HG03469 (cell line): ENCODE measurements at regions not wholly inside any gene's neighbourhood (a gene's known extent, or its start where the extent isn't known, plus 50 kb on each side); places are given as distances from the start of the nearest gene placed in this dataset.
"Not testable (repeated sequence)": the region's sequence is repeated elsewhere in the genome, so short reads cannot be mapped to it uniquely, and the experiment has no call there.

ENCODE experiments used
- ATAC-seq: cut with Tn5 transposase; IDR thresholded peaks from one replicate; pipeline ENCODE4 v1.9.1; 2021; ENCODE audit warnings: mild to moderate bottlenecking, moderate library complexity, moderate number of reproducible peaks; ENCODE audit not compliant: unreplicated experiment

DNA sequence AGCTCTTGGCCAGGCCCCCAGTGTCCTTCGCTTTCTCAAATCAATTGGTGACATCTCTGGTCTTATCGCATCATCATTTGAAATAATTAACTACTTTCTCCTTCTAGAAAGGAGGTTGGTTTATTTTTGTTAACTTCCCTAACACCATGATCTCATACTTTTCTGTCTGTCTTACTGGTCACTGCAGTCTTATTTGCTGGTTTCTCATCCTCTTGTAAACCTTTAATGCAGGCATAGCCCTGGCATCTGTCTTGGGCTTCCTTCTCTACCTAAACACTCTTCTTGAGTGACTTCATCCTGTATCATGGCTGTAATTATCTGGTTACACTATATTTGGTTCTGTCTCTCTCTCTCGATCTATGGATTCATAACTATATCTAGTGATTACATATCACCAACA is 152.8 kb downstream of the CYSLTR2 start:
- ATAC-seq, result no peak

DNA sequence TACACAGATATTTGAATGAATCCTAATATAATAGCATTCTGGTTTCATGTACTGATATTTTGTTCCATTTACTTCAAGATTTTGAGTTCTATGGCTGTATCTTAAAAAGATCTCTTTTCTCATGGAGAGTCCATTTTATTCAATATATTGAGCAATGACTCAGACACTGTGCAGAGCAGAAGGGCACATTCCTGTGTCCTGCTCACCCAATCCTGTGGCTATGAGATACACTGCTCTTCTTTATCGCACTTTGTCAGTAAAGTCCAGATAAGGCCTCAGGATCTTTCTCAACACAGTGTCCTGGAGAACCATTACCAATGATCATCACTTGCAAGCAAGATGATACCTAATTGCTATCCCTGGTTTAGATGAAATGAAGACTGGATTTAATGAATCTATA is 155.0 kb downstream of the CYSLTR2 start:
- no peak for ATAC-seq

DNA sequence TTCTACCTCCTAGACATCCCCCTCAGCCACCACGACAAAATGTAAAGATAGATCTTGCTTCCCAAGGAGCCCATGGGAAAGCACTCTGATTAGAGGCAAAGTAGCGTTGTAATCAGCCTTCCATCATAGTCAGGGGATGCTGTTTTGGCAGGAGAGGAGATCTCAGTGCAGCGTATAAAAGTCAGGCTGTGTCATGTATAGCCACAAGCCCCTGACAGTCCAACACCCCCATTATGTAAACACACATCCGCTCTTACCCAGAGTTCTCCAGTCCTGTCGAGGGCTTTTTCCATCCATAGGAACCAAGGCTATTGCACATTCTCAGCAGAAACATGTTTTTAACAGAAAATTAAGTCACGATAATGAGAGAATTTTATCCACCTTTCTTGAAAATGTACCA is 156.3 kb downstream of the CYSLTR2 start:
- ATAC-seq, result no peak

DNA sequence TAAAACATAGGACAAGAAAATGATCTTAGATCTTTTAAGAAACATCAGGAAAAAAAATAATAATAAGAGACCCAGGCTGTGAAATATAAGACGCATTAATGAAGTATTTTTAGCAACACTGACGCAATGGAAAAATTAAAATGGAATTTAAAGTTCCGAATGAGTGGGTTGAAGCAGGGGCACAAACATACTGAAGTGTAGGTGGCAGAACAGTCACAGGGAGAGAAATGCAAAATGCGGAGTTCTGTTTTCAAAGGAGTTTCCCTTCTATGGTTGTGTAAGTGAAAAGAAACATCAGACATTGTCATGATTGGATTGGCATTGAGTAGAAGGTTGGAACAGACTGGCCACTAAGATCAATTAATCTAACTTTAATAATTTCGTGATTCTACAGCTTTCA is 159.8 kb downstream of the CYSLTR2 start:
- ATAC-seq, result no peak

DNA sequence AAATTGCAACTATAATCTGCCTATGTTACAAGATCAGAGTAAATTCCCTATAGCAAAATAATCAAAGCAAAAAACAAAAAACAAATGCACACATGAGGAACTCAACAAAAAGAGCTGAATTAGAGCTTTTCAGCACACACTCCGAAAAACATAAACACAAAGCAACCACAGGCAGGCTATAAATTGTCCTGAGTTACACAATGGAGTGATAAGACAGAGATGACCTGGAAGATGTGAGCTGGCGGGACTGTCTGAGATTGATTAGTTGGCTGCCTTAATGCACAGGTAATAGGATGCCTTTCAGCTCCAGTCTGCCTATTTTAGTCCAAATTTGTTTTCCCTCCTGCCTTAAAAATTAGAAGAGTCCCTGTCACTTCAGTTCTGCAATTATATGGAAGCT is 159.0 kb upstream of the FNDC3A start:
- ATAC-seq, result no peak

DNA sequence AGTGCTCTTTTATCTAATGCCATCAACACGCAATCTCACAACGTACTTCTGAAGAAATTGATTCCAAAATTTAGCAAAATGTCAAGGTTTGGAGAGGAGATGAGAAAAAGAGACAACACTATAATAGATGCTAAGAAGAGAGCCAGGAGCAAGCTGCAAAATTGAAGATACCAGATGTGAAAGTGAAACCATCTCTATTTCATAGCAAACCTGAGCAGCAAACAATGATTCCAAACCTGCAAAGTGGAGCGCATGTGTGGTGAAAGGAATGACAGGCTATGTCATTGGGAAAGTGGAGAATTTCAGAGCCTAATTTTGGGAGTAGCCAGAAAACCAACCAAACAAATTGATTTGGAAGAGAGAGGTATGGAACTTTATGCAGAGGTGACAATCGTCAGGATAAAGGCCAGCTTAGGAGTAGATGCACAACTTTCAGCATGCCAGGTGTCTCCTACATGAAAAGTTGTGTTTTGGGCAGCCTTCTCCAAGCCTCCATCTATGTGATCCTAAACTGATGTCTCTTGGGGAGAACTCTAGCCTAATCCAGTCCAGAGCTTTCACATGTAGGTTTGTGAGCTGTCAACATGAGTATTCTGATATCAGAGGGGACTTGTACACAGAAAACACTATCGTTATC is 158.4 kb upstream of the FNDC3A start:
- ATAC-seq, result no peak

DNA sequence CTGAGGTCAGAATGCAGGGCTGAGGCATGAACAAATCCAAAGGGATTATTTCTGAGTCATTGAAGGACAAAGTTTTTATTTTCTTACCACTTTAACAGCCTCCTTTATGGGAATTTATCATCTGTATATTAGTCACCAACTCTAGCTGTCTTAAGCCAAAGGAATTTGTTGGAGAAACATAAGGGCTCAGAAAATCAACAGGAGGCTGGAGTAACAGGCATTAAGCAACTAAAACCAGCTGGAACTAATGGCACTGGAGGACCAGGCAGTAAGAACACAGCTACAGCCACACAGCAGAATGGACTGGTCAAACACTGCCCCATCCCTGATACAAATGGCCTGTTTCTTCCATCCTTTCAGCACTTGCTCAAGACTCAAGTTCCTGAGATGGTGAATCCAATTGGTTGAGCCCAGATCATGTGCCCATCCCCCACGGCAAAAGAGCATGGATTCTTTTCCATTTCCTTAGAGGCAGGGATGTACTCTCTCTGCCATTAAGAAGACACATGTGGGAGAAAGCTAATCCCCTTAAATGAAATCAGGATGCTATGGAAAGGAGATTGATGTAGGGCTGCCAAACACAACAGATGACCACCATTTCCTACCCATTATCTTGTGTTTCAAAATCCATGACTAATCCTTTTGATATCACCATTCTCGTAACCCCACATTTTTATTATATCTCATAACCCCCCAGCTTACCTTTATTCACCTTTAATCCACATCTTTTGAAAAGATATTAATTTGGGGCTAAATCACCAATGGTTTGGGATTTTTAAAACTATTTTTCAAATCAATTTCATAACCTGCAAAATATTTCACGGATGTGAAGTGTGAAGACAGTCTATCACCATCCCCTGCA is 157.0 kb upstream of the FNDC3A start:
- ATAC-seq, result no peak

DNA sequence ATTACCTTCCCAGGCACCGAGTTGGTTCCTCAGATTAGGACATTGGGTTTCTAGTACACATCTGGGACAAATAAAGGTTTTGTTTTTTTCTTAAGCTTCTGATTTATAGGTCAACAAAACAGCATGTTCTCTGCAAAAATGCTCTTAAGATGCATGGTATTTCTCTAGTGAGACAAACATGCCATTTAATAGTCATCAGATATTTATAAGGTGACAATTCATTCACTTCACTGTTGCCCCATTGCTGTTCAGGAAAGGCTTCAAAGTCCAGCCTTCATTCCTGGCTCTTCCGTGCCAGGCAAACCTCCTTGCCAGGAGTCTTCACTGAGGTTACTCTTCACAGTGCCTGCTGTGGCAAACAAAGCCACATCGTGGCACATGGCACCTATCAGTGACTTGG is 156.3 kb upstream of the FNDC3A start:
- ATAC-seq, result no peak

DNA sequence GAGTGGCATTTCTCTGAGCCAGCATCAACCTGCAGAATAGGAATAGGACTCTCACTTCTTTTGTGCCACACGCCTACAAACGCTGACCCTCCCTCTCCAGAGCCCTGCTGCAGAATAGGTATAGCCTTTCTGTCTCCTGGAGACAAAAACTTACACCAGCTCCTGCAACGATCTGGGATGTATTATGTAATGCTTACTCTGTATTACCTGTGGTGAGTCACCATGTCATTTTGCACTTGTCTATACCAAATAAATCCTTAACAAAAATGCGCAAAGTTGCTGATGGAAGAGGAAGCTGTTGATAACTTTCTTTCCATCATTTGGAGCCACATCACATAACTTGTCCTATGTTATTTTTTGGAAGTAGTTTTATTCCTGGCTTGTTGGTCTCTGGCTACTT is 155.8 kb upstream of the FNDC3A start:
- no peak for ATAC-seq

DNA sequence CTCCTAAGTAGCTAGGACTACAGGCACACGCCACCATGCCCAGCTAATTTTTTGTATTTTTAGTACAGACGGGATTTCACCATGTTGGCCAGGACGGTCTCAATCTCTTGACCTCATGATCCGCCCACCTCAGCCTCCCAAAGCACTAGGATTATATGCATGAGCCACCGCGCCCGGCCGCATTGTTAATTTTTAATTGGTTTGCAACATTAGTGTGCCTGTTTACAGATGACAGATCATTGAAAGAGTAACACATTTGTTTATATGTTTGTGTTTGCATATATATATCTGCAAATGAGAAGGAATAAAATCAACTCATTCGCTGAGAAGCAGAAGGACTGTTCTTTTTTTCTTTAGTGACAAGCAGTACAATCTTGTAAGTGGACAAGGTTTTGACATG is 152.2 kb upstream of the FNDC3A start:
- not testable (repeated sequence) for ATAC-seq

DNA sequence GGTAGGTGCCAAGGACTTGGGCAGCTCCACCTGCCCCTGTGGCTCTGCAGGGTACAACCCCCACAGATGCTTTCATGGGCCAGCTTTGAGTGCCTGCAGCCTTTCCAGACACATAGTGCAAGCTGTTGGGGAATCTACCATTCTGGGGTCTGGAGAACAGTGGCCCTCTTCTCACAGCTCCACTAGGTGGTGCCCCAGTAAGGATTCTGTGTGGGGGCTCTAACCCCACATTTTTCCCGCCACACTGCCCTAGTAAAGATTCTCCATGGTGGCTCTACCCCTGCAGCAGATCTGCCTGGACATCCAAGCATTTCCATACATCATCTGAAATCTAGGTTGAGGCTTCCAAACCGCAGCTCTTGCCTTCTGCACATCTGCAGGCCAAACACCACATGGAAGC is 149.7 kb upstream of the FNDC3A start:
- no peak for ATAC-seq

DNA sequence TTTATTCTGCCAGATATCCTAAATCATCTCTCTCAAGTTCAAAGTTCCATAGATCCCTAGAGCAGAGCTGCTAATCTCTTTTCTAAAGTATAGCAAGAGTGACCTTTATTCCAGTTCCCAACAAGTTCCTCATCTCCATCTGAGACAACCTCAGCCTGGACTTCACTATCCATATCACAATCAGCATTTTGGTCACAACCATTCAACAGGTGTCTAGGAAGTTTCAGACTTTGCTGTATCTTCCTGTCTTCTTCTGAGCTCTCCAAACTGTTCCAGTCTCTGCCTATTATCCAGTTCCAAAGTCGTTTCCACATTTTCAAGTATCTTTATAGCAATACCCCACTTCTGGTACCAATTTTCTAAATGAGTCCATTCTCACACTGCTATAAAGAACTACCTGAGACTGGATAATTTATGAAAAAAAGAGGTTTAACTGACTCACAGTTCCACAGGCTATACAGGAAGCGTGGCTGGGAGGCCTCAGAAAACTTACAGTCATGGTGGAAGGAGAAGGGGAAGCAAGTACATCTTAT is 148.7 kb upstream of the FNDC3A start:
- ATAC-seq, result not testable (repeated sequence)

DNA sequence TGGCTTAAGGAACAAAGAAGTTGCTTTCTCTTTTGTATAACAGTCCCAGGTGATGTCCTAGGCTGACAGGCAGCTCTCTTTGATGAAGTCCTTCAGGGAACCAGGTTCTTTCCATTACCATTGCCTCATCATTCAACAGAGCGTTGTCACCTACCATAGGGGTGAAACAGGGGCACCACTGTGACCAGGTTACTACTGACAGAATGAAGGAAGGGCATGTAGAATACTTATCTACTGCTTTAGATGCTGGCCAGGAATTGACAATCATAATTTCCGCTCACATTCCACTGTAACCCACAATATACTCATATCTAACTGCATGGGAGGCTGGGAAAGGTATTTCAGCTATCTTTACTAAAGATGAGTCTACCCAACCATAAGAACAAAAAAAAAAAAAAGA is 148.0 kb upstream of the FNDC3A start:
- no peak for ATAC-seq

DNA sequence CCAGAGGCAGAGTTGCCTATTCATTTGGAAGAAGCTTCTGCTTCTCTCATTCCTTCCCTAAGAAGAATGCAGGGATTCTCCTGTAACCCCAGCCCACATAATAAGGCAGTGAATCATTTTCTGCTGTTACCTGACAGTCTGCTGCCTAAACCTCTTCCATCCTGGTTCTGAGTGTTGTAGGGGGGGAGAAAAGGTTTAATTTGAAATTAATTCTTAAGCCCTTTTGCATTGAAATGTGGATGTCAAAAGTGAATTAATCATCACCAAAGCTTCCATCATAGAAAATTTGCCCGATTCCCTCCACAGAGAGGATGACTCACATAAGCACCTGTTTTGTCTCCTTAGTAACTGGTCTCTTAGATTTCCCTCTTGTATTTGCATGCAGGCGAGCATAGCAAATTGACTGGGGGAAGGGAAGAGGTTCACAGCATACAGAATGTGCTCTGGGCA is 146.7 kb upstream of the FNDC3A start:
- ATAC-seq, result no peak

DNA sequence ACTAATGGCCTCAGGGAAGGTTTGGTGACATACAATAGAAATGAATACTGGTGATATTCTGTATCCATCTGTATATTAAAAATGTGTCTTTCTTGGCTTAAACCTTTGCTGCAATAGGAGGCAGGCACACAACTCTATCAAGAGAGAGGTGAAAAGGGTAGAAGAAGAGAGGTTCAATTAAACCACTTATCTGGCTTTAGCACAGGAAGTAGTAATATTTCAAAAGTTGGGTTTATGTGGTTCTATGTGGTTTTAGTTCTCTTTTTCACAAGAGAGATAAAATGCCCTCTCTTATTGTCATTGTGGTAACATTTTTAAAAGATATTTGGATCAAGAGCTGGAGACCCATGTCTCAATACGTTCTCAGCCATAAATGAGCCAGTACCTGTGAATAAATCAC is 146.2 kb upstream of the FNDC3A start:
- ATAC-seq, result no peak

DNA sequence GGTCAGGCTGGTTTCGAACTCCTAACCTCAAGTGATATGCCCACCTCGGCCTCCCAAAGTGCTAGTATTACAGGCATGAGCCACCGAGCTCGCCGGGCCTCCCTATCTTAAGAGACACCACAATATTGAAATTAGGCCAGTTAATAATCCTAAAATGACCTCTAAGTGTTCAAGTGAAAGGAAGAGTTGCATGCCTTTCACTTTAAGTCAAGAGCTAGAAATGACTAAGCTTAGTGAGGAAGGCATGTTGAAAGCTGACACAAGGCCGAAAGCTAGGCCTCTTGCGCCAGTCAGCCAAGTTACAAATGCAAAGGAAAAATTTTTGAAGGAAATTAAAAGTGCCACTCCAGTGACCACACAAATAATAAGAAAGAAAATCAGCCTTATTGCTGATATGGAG is 144.5 kb upstream of the FNDC3A start:
- ATAC-seq, result peak; percentile 44

DNA sequence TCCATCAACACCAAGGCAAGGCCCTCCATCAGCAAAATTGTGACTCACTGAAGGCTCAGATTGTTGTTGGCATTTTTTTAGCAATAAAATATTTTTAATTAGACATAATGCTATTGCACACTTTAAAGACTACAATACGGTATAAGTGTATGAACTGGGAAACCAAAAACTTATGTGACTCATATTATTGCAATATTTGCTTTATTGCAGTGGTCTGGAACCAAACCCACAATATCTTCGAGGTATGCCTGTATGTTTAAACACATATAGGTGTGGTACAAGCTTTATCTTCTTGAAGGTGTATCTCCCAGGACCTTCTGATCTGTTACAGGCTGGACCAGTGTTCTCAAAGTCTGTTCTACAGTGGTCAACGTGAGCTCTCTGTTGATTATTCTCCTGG is 142.3 kb upstream of the FNDC3A start:
- ATAC-seq, result no peak

DNA sequence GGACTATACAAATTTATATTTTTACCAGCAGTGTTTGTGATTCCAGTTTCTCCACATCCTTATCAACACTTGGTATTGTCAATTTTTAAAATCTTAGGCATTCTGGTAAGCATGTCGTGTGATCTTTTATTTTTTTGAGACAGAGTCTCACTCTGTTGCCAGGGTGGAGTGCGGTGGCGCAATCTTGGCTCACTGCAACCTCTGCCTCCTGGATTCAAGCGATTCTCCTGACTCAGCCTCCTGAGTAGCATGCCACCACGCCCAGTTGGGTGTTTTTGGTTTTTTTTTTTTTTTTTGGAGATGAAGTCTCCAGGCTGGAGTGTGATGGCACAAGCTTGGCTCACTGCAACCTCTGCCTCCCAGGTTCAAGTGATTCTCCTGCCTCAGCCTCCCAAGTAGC is 140.4 kb upstream of the FNDC3A start:
- ATAC-seq, result not testable (repeated sequence)

DNA sequence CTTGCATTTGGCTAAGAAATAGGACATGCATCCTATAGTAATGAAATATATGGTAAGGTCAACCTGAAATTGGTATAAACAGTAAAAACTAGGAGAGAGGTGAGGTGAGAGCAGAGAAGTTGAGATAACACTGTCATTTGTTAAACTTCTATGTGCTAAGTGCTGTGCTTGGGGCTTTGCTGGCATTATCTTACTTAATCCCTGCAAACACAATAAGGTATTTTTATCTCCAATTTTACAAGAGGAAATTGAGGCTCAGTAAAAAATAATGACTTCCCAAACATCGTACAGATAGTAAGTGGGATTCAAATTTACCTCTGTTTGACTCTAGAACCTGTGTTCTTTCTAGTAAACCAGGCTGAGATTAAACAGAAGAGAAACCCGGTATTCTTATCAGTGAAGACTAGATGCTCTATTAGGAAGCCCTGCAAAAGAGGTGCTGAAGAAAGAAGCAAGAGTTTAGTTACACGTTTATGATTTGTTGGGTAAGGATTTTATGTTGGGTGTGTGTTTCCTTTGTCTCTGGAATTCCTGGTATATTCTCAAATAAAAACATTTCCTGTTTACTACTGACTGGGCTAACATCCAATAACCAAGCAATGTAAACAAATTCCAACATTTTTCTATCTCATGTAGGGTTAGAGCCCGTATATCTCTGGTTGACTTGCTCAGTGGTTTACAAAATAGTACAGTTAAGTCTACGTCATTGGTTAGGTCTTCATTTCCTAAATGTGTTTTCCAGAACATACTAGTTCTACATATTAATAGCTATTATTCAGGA is 137.3 kb upstream of the FNDC3A start:
- ATAC-seq, result no peak

DNA sequence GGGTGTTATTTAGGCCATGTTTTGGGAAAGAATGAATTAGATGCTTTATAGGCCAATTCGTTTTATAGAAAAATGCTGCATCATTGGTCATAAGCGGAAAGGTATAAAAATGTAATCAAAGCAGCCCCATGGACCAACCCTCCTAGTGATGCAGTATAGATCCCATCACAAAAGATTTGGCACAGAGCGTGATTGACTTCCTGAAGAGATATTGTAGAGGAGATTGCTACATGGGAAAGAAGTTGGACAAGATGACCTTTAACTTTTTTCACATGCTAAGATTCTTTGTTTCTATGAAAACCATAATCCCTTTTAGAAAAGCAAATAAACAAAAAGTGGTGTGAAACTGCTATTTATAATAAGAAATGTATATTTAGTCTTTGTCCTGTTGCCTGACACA is 136.5 kb upstream of the FNDC3A start:
- no peak for ATAC-seq

DNA sequence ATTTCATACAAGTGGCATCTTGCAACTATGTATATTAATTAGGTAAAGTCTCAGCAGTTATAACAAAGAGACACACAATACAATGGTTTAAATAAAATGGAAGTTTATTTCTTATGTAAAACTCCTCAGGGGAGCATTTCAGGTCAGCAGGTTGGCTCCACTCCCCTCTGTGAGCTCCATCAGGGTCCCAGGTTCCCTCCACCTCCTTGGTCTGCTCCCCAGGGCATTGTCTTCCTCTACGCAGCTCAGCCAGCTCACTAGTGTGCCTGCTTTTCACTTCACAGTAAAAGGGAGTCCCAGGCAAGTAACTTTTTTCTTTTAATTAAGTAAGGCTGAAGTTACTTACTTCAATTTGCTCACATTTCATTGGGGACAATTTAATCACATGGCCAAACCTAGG is 135.3 kb upstream of the FNDC3A start:
- no peak for ATAC-seq
